ENCODE measurements at regions not wholly inside any gene's neighbourhood (a gene's known extent, or its start where the extent isn't known, plus 50 kb on each side); places are given as distances from the start of the nearest gene placed in this dataset.
"Not testable (repeated sequence)": the region's sequence is repeated elsewhere in the genome, so short reads cannot be mapped to it uniquely, and the experiment has no call there.

GRCh38 chr4:4052933-4053332 lies 173.8 kb downstream of the OTOP1 start:
- not testable (repeated sequence) for TF ChIP-seq CTCF (IDR thresholded peaks at IDR 0.05 in 8 of 11, conservative IDR thresholded peaks at IDR 0.05 in 3 of 11); POLR2A (IDR thresholded peaks at IDR 0.05); POLR2AphosphoS5 (IDR thresholded peaks at IDR 0.05)

All from spleen (tissue), 7 donors.